CD4-positive, alpha-beta memory T cell (primary cell): ENCODE measurements at regions not wholly inside any gene's neighbourhood (a gene's known extent, or its start where the extent isn't known, plus 50 kb on each side); places are given as distances from the start of the nearest gene placed in this dataset.

ENCODE experiments used
- CTCF ChIA-PET: fragments of 350-600 bp; sonication (Branson Sonifier 250); formaldehyde crosslinking; loops from one replicate; lab custom pipeline; 2021; ENCODE audit warnings: inconsistent platforms; ENCODE audit not compliant: partially characterized antibody; lab: Charles Lee
- POLR2A ChIA-PET: fragments of 350-600 bp; sonication (Branson Sonifier 250); formaldehyde crosslinking; loops from one replicate; lab custom pipeline; 2021; ENCODE audit not compliant: partially characterized antibody; lab: Charles Lee
- DNase-seq, 5 donors: peaks; one replicate each; pipeline versions ENCODE4 v3.0.0 to v3.0.0-alpha.2; 2020 to 2022; ENCODE audit warnings: mixed read lengths in 1 of 5
- H3K27ac ChIP-seq: one replicate; pipeline ENCODE4 v1.7.0; 2013; ENCODE audit warnings: low read depth, low read length
- H3K27me3 ChIP-seq: 2 replicates; pipeline ENCODE4 v1.7.0; 2013; ENCODE audit warnings: mild to moderate bottlenecking, low read length, moderate library complexity; ENCODE audit not compliant: insufficient read depth
- H3K36me3 ChIP-seq: 2 replicates; pipeline ENCODE4 v1.7.0; 2013; ENCODE audit warnings: mild to moderate bottlenecking, low read length, moderate library complexity; ENCODE audit not compliant: insufficient read depth
- H3K4me1 ChIP-seq: 2 replicates; pipeline ENCODE4 v1.7.0; 2013; ENCODE audit warnings: mild to moderate bottlenecking, low read length, moderate library complexity; ENCODE audit not compliant: insufficient read depth
- H3K4me3 ChIP-seq, 2 donors: one replicate each; pipeline ENCODE4 v1.7.0; 2013; ENCODE audit warnings: low read length in 2 of 2, mild to moderate bottlenecking in 1 of 2
- H3K9me3 ChIP-seq, 2 donors: one replicate each; pipeline ENCODE4 v1.7.0; 2013; ENCODE audit warnings: low read length in 2 of 2, control low read depth in 1 of 2; ENCODE audit not compliant: control insufficient read depth in 1 of 2
- H3K27ac Mint-ChIP-seq, 7 donors: one replicate each; pipeline ENCODE4 v1.8.0; 2020 to 2021; ENCODE audit warnings: mixed read lengths in 7 of 7, mild to moderate bottlenecking in 6 of 7, inconsistent platforms in 3 of 7, moderate library complexity in 3 of 7
- H3K27me3 Mint-ChIP-seq, 2 donors: one replicate each; pipeline ENCODE4 v1.8.0; 2020 to 2021; ENCODE audit warnings: mixed read lengths in 2 of 2
- H3K36me3 Mint-ChIP-seq, 2 donors: one replicate each; pipeline ENCODE4 v1.8.0; 2020 to 2021; ENCODE audit warnings: mixed read lengths in 2 of 2, inconsistent platforms in 1 of 2, mild to moderate bottlenecking in 1 of 2
- H3K4me1 Mint-ChIP-seq, 4 donors: one replicate each; pipeline ENCODE4 v1.8.0; 2020 to 2021; ENCODE audit warnings: mixed read lengths in 4 of 4, mild to moderate bottlenecking in 1 of 4
- H3K4me3 Mint-ChIP-seq, 8 donors: one replicate each; pipeline ENCODE4 v1.8.0; 2020 to 2021; ENCODE audit warnings: mixed read lengths in 8 of 8, mild to moderate bottlenecking in 7 of 8, moderate library complexity in 6 of 8, inconsistent platforms in 3 of 8
- H3K9me3 Mint-ChIP-seq, 8 donors: one replicate each; pipeline ENCODE4 v1.8.0; 2020 to 2021; ENCODE audit warnings: mixed read lengths in 8 of 8, mild to moderate bottlenecking in 5 of 8, inconsistent platforms in 3 of 8, moderate library complexity in 1 of 8
- intact Hi-C: fragments of 100-400 bp; cut with micrococcal nuclease; formaldehyde crosslinking; loops from one replicate; pipeline ENCODE4 v1.15.1; 2023

DNA sequence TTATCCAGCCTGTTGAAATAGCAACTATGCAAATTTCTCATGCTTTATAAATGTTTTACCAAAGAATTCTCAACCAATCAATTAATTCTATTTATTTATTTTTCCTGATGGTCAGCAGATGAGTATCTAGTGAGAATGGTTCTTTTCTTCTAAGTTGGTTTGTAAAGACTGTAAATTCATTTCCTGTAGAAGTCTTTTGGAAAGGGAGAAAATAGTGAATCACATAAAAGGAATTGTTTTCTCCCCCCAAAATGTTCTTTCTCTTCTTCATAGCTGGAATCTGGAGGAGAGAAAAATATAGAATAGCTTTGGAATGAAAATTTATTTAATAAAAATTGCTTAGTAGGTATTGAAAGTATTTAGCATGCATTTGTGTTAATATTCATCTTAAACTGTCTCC, 836.1 kb upstream of the ZEB2 start:
- Histone ChIP-seq H3K4me3 (no peak overlapping the region), H3K4me1 (no peaks in the 10 kb centered on the region), H3K27ac (no peak overlapping the region), H3K27me3 (no peaks in the 10 kb centered on the region), H3K9me3 (no peaks in the 10 kb centered on the region), H3K36me3 (no peaks in the 10 kb centered on the region)
- Mint-ChIP-seq H3K4me1 (no peaks in the 10 kb centered on the region), H3K9me3 (no peaks in the 10 kb centered on the region), H3K27me3 (no peaks in the 10 kb centered on the region), H3K36me3 (no peaks in the 10 kb centered on the region), H3K4me3 (no peak overlapping the region), H3K27ac (no peak overlapping the region)
- intact Hi-C loops = no loop called here
- ChIA-PET POLR2A (no interaction called here), CTCF (no interaction called here)
- DNase-seq = no peak

DNA sequence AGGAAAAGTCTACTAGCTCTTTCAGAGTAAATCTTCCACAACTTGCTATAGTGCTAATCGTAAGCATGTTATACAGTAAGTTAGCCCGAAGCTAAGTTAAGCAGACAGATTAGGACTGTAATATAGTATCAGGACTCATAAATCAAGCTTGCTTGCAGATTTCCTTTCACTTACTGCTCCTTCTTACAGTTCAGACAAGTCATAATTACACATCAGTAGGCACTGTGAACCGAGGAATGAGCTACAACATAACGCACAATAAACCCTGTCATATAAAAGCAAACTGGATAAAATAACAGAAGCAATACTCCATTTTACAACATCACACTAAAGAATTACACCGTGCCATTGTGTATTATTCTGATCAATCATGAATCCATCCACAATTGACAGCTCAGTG, 832.6 kb upstream of the ZEB2 start:
- H3K9me3 Mint-ChIP-seq = peaks cover 0 to 2% (median 0%) of the 10 kb centered on the region in 8 donors

DNA sequence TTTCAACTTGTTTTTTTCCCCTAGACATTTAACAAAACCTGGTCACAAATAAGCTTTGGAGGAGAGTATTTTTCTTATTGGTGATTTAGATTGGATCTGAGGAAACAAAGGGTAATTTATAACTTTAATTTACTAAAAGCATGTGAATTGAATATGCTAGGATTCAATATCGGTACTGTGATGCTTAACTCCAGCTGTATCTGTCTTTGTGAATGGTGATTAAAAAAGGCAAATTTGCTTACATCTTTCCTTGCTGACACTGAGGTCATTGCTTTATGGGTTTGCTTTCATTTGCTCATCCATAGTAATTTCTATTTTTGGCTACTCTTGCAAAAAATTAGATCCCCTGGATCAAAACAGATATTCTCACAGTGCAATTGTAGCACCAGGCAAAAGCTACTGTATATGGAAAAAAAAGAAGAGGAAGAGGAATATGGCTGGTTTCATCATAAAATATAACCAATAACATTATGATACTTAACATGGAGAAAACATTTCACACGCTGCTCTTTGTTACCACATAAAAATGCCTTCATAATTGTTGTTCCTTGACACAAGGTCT, 832.0 kb upstream of the ZEB2 start:
- ChIA-PET POLR2A (no interaction called here), CTCF (no interaction called here)
- no peaks in the 10 kb centered on the region for H3K27me3 Mint-ChIP-seq
- intact Hi-C loops = no loop called here
- H3K36me3 Mint-ChIP-seq = no peaks in the 10 kb centered on the region
- H3K4me1 Mint-ChIP-seq = no peaks in the 10 kb centered on the region
- no peak for DNase-seq
- Histone ChIP-seq H3K4me1 (no peaks in the 10 kb centered on the region), H3K27me3 (no peaks in the 10 kb centered on the region), H3K4me3 (no peak overlapping the region), H3K9me3 (no peaks in the 10 kb centered on the region), H3K27ac (no peak overlapping the region), H3K36me3 (no peaks in the 10 kb centered on the region)
- H3K4me3 Mint-ChIP-seq = no peak overlapping the region
- H3K27ac Mint-ChIP-seq = no peak overlapping the region
- H3K9me3 Mint-ChIP-seq = peaks cover 0 to 2% (median 0%) of the 10 kb centered on the region in 8 donors

More for the DNA sequence above, 832.6 kb upstream of the ZEB2 start:
- DNase-seq = no peak
- Mint-ChIP-seq H3K36me3 (no peaks in the 10 kb centered on the region), H3K27ac (no peak overlapping the region), H3K27me3 (no peaks in the 10 kb centered on the region), H3K4me3 (no peak overlapping the region), H3K4me1 (no peaks in the 10 kb centered on the region)
- H3K27me3 ChIP-seq = no peaks in the 10 kb centered on the region
- intact Hi-C loops = no loop called here
- no peaks in the 10 kb centered on the region for H3K9me3 ChIP-seq
- CTCF ChIA-PET = no interaction called here
- no peak overlapping the region for H3K27ac ChIP-seq
- H3K4me1 ChIP-seq = no peaks in the 10 kb centered on the region
- no peak overlapping the region for H3K4me3 ChIP-seq
- POLR2A ChIA-PET = no interaction called here
- H3K36me3 ChIP-seq = no peaks in the 10 kb centered on the region

DNA sequence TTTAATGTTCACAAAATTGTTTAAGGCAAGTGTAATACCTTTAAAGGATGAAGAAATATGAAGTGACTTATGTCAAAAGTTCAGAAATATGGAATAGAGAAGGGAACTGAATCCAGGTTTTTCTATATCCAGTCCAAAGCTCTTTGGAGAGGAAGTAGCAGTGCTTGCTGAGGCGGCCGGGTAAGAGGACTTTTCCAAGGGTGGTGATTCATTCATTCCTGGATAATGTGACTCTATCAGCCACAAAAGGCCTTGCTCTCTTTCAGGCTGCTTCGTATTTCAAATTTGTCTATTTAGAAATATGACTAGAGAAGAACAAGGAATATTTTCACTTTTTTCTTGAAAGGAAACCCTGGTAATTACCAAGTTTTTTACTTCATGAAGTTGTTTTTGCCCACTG, 830.1 kb upstream of the ZEB2 start:
- Mint-ChIP-seq H3K9me3 (peaks cover 0 to 2% (median 0%) of the 10 kb centered on the region in 8 donors), H3K4me3 (no peak overlapping the region), H3K27me3 (no peaks in the 10 kb centered on the region), H3K4me1 (no peaks in the 10 kb centered on the region), H3K27ac (no peak overlapping the region), H3K36me3 (no peaks in the 10 kb centered on the region)
- no peak for DNase-seq
- H3K9me3 ChIP-seq = no peaks in the 10 kb centered on the region
- POLR2A ChIA-PET = no interaction called here
- H3K27ac ChIP-seq = no peak overlapping the region
- H3K4me1 ChIP-seq = no peaks in the 10 kb centered on the region
- no peak overlapping the region for H3K4me3 ChIP-seq
- intact Hi-C loops = no loop called here
- CTCF ChIA-PET = no interaction called here
- H3K27me3 ChIP-seq = no peaks in the 10 kb centered on the region
- H3K36me3 ChIP-seq = no peaks in the 10 kb centered on the region

DNA sequence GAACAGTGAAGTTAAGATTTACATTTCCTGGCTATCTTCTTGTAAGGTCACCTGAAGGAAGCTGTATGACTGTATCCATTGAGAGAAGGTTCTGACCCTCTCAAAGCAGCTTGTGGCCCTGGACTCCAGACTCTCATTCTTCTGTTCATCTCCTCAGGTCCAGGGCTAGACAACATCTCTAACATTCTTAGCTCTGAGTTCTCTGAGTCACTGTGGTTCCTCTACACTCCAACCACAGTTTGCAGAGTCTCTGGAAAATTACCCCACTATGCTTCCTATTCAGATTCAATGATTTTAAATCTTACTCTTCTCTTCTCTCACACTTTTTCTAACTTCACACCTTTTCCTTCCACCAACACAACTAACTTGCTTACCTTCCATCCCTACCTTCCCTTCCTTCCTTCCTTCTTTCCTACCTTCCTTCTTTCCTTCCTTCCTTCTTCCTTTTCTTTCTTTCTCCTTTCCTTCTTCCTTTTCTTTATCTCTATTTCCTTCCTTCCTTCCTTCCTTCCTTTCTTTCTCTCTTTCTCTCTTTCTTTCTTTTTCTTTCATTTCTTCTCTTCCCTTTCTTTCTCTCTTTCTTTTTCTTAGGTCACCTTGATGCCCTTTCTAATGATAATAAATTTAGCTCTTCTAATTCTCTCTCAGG, 824.3 kb upstream of the ZEB2 start:
- H3K27me3 ChIP-seq = no peaks in the 10 kb centered on the region
- POLR2A ChIA-PET = no interaction called here
- no peak overlapping the region for H3K4me3 ChIP-seq
- Mint-ChIP-seq H3K27ac (no peak overlapping the region), H3K4me1 (peaks cover 0 to 2% (median 0%) of the 10 kb centered on the region in 4 donors), H3K9me3 (peaks cover 0 to 7% (median 3%) of the 10 kb centered on the region in 8 donors), H3K4me3 (no peak overlapping the region), H3K27me3 (no peaks in the 10 kb centered on the region), H3K36me3 (no peaks in the 10 kb centered on the region)
- no peak for DNase-seq
- no peaks in the 10 kb centered on the region for H3K4me1 ChIP-seq
- no peaks in the 10 kb centered on the region for H3K9me3 ChIP-seq
- H3K27ac ChIP-seq = no peak overlapping the region
- intact Hi-C loops = no loop called here
- CTCF ChIA-PET = no interaction called here
- no peaks in the 10 kb centered on the region for H3K36me3 ChIP-seq

DNA sequence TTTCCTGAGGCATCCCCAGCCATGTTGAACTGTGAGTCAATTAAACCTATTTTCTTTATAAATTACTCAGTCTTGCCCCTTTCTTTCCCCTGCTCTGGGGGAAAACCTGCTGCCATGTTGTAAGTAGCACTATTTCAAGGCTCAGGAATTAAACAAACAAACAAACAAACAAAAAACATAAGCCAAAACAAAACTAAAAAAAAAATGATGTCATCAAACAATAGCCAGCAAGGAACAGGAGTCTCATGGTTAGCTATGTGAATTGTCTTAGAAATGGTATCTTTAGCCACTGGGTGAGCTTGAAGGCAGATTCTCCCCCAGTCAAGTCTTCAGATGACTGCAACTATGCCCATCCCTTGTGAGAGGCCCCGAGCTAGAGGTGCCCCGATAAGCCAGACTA, 823.4 kb upstream of the ZEB2 start:
- CTCF ChIA-PET = no interaction called here
- POLR2A ChIA-PET = no interaction called here

DNA sequence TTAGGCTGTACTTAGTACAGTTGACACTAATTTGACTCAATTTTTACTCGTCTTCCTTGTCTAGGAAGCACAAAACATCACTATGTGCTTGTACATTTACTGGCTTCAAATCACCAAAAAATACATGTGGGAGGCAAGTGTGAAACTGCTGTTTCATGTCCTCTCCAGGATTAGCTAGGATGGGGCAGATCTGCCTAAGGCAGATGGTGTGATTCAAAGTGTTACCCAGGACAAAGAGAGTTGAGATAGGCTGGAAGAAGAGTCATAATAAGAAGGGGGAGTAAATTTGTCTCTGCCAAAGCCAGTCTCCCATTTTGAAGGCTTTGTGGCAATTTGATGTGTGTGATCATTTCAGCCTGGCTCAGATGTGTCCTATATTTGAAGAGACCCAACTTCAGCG, 821.6 kb upstream of the ZEB2 start:
- H3K36me3 ChIP-seq = no peaks in the 10 kb centered on the region
- no peaks in the 10 kb centered on the region for H3K9me3 ChIP-seq
- intact Hi-C loops = no loop called here
- H3K27me3 ChIP-seq = no peaks in the 10 kb centered on the region
- H3K4me3 ChIP-seq = no peak overlapping the region
- H3K4me1 ChIP-seq = no peaks in the 10 kb centered on the region
- CTCF ChIA-PET = no interaction called here
- no peaks in the 10 kb centered on the region for H3K27me3 Mint-ChIP-seq
- H3K4me3 Mint-ChIP-seq = no peak overlapping the region
- no peak for DNase-seq
- POLR2A ChIA-PET = no interaction called here
- H3K27ac Mint-ChIP-seq = no peak overlapping the region
- no peak overlapping the region for H3K27ac ChIP-seq
- peaks cover 0 to 7% (median 3%) of the 10 kb centered on the region in 8 donors for H3K9me3 Mint-ChIP-seq
- peaks cover 0 to 2% (median 0%) of the 10 kb centered on the region in 4 donors for H3K4me1 Mint-ChIP-seq
- H3K36me3 Mint-ChIP-seq = no peaks in the 10 kb centered on the region

More for the DNA sequence above, 823.4 kb upstream of the ZEB2 start:
- H3K27me3 Mint-ChIP-seq = no peaks in the 10 kb centered on the region
- intact Hi-C loops = no loop called here
- DNase-seq = no peak
- no peak overlapping the region for H3K27ac Mint-ChIP-seq
- H3K36me3 Mint-ChIP-seq = no peaks in the 10 kb centered on the region
- H3K9me3 ChIP-seq = no peaks in the 10 kb centered on the region
- no peak overlapping the region for H3K4me3 ChIP-seq
- no peaks in the 10 kb centered on the region for H3K27me3 ChIP-seq
- peaks cover 0 to 7% (median 3%) of the 10 kb centered on the region in 8 donors for H3K9me3 Mint-ChIP-seq
- no peak overlapping the region for H3K4me3 Mint-ChIP-seq
- H3K4me1 Mint-ChIP-seq = peaks cover 0 to 2% (median 0%) of the 10 kb centered on the region in 4 donors
- no peak overlapping the region for H3K27ac ChIP-seq
- H3K36me3 ChIP-seq = no peaks in the 10 kb centered on the region
- H3K4me1 ChIP-seq = no peaks in the 10 kb centered on the region
